GM10266 (cell line): ENCODE measurements at regions not wholly inside any gene's neighbourhood (a gene's known extent, or its start where the extent isn't known, plus 50 kb on each side); places are given as distances from the start of the nearest gene placed in this dataset.

Experiments used
- DNase-seq: peaks from one replicate; pipeline ENCODE4 v3.0.0; 2012; ENCODE audit errors: extremely low spot score
- TF ChIP-seq, protein P1 (sequence below): IDR thresholded peaks from 2 replicates; pipeline ENCODE4 v1.5.1; 2012; ENCODE audit warnings: mild to moderate bottlenecking, low read depth; ENCODE audit not compliant: control insufficient read depth, insufficient read depth; ENCODE audit errors: missing control alignments

- DNase-seq, result no peak
- TF ChIP-seq, protein P1, sequence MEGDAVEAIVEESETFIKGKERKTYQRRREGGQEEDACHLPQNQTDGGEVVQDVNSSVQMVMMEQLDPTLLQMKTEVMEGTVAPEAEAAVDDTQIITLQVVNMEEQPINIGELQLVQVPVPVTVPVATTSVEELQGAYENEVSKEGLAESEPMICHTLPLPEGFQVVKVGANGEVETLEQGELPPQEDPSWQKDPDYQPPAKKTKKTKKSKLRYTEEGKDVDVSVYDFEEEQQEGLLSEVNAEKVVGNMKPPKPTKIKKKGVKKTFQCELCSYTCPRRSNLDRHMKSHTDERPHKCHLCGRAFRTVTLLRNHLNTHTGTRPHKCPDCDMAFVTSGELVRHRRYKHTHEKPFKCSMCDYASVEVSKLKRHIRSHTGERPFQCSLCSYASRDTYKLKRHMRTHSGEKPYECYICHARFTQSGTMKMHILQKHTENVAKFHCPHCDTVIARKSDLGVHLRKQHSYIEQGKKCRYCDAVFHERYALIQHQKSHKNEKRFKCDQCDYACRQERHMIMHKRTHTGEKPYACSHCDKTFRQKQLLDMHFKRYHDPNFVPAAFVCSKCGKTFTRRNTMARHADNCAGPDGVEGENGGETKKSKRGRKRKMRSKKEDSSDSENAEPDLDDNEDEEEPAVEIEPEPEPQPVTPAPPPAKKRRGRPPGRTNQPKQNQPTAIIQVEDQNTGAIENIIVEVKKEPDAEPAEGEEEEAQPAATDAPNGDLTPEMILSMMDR, result no peak
Observed at GRCh38 chr14:95413289-95414215, 93.8 kb upstream of the CLMN start.

DNA sequence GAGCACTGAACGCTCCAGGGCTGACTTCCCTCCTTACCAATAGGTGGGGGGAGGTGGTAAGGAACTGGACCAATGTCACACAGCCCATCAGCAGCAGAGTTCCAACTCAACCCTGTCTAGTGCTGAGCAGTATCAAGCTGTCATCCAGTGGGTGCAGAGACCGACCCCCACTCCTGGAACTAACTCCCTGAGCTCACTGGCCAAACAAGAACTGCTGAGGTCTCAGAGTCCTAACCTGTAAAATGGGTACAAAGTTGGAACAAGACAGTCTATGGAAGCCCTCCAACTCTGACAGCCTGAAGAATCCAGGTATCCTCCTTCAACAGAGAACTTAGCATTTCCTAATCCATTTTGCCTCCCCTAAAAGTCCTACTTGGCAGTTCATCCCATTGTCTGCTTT is 91.1 kb upstream of the CLMN start:
- DNase-seq, result no peak
- TF ChIP-seq, protein P1, result no peak

- no peak for DNase-seq
- TF ChIP-seq, protein P1, result no peak
Observed at GRCh38 chr14:95409477-95410272, 90.0 kb upstream of the CLMN start.

GRCh38 chr14:95408731-95409476 is 89.2 kb upstream of the CLMN start:
- DNase-seq, result no peak

GRCh38 chr14:95407354-95407753 is 87.6 kb upstream of the CLMN start:
- TF ChIP-seq, protein P1, result no peak
- DNase-seq, result no peak

More at GRCh38 chr14:95408731-95409476, 89.2 kb upstream of the CLMN start:
- TF ChIP-seq, protein P1, result no peak

DNA sequence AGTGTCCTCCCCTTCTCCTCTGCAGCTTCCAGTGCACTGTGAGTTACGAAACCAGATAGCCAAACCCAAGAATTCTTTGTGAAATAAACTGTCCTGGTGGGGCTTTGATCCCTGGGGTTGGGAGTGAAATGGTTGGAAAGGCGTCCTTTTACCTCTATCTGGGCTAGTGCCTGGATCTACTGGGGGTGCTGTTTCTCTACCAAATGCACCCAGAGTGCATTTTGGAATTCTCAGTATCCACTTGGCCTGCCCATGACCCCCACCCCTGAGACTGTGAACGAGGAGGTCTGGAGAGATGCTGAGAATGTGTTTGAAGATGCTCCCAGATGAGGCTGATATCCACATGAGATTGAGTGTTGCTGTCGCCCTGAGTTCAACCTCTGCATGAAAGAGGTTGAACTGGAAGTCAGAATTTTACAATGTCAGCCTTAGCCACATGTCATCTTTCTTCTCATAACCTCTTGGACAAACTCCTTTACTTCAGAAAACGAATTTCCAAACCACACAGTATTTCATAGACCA is 87.1 kb upstream of the CLMN start:
- TF ChIP-seq, protein P1, result no peak
- DNase-seq, result no peak
